Omental fat pad (tissue), 3 donors: ENCODE measurements at regions not wholly inside any gene's neighbourhood (a gene's known extent, or its start where the extent isn't known, plus 50 kb on each side); places are given as distances from the start of the nearest gene placed in this dataset.
"Not testable (repeated sequence)": the region's sequence is repeated elsewhere in the genome, so short reads cannot be mapped to it uniquely, and the experiment has no call there.

Experiments
- ATAC-seq: fragments of 150-250 bp; one replicate; pipeline ENCODE4 v1.9.1; 2016; ENCODE audit warnings: mild to moderate bottlenecking, moderate library complexity; ENCODE audit not compliant: low FRiP score
- DNase-seq: peaks from one replicate; pipeline ENCODE4 v3.0.0-alpha.2; 2019; ENCODE audit warnings: low spot score
- CTCF ChIP-seq, 3 donors: fragments of 450-650 bp; IDR thresholded peaks; one replicate each; pipeline ENCODE4 v1.5.1; 2016 to 2017; ENCODE audit warnings: antibody characterized with exemption in 3 of 3, mild to moderate bottlenecking in 3 of 3, moderate library complexity in 2 of 3

- DNase-seq: no peak
- ATAC-seq: no peak
- no peak for TF ChIP-seq CTCF (IDR thresholded peaks at IDR 0.05)
Measured at GRCh38 chr11:47928426-47928825, 51.9 kb upstream of the PTPRJ start.

GRCh38 chr11:47924184-47924691, 56.1 kb upstream of the PTPRJ start:
- peak; percentile 71 for ATAC-seq
- DNase-seq: no peak
- TF ChIP-seq CTCF (IDR thresholded peaks at IDR 0.05): no peak

GRCh38 chr11:47923667-47924066, 56.7 kb upstream of the PTPRJ start:
- no peak for TF ChIP-seq CTCF (IDR thresholded peaks at IDR 0.05)
- DNase-seq: no peak
- ATAC-seq: no peak

GRCh38 chr11:47921080-47921555, 59.2 kb upstream of the PTPRJ start:
- not testable (repeated sequence) for DNase-seq, ATAC-seq

DNA sequence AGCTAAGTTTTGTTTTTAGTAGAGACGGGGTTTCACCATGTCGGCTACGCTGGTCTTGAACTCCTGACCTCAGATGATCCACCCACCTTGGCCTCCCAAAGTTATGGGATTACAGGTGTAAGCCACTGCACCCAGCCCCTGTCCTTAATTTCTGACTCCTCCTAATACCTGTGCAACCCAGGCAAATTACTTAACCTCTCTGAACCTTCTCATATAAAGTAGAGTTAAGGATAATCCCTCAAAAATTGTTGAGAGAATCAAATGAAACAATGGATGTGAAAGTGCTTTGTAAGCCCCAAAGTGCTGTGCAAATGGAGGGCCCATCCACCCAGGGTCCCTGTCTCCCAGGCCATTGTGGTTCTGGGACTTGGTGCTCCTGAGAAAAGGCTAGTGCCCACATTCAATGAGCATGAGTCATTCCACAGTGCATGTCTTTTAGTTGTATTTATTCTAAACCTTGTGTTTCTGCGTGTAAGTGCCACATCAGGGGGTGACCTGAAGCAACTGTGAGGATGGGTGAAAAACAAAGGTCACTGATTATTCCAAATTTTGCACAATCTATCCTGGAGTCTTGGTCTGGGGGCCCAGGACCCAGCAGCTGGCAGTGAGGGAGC, 61.4 kb upstream of the PTPRJ start:
- no peak for TF ChIP-seq CTCF (IDR thresholded peaks at IDR 0.05)
- DNase-seq (no peak), ATAC-seq (no peak)

DNA sequence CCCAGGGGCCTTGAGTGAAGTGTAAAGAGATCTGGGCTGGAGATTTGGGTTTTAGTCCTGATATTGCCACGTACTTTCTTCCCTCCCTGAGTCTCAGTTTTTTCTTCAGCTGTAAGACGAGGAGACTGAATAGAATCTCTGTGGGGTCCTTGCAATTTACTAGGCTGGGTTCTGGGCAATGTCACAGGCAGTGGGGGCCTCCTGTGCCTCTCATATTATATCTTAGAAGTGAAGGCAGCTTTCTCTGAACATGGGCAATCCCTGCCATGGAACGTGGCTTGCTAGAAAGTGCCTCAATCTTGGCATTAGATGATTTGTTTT, 62.0 kb upstream of the PTPRJ start:
- no peak for ATAC-seq
- TF ChIP-seq CTCF (IDR thresholded peaks at IDR 0.05): no peak

GRCh38 chr11:47917599-47918369, 62.6 kb upstream of the PTPRJ start:
- ATAC-seq: peak; percentile 89
- peak; percentile 44 for DNase-seq
- TF ChIP-seq CTCF (IDR thresholded peaks at IDR 0.05): no peak

More for the DNA sequence above, 62.0 kb upstream of the PTPRJ start:
- no peak for DNase-seq
